GM21723 (cell line): ENCODE measurements at regions not wholly inside any gene's neighbourhood (a gene's known extent, or its start where the extent isn't known, plus 50 kb on each side); places are given as distances from the start of the nearest gene placed in this dataset.
"Not testable (repeated sequence)": the region's sequence is repeated elsewhere in the genome, so short reads cannot be mapped to it uniquely, and the experiment has no call there.

Experiments used
- ATAC-seq: cut with Tn5 transposase; IDR thresholded peaks from one replicate; pipeline ENCODE4 v1.9.1; 2021; ENCODE audit warnings: mild to moderate bottlenecking, moderate library complexity; ENCODE audit not compliant: unreplicated experiment

- not testable (repeated sequence) for ATAC-seq
Measured at GRCh38 chr7:138252666-138253065, 176.4 kb downstream of the AKR1D1 start.

GRCh38 chr7:138254444-138254843, 178.2 kb downstream of the AKR1D1 start:
- no peak for ATAC-seq

- no peak for ATAC-seq
Measured at GRCh38 chr7:138257459-138258196, 181.4 kb downstream of the AKR1D1 start.

GRCh38 chr7:138258197-138258559, 181.9 kb downstream of the AKR1D1 start:
- ATAC-seq, result no peak

GRCh38 chr7:138259675-138260074, 183.4 kb downstream of the AKR1D1 start:
- ATAC-seq, result no peak

GRCh38 chr7:138267934-138268333, 191.7 kb downstream of the AKR1D1 start:
- no peak for ATAC-seq

GRCh38 chr7:138276891-138277290, 183.2 kb upstream of the TRIM24 start:
- ATAC-seq, result no peak

GRCh38 chr7:138278601-138279000, 181.5 kb upstream of the TRIM24 start:
- ATAC-seq, result no peak

- no peak for ATAC-seq
Measured at GRCh38 chr7:138282997-138283396, 177.1 kb upstream of the TRIM24 start.

- no peak for ATAC-seq
Measured at GRCh38 chr7:138285129-138285528, 174.9 kb upstream of the TRIM24 start.

- ATAC-seq, result no peak
Measured at GRCh38 chr7:138286846-138287245, 173.2 kb upstream of the TRIM24 start.

- ATAC-seq, result no peak
Measured at GRCh38 chr7:138287549-138287948, 172.5 kb upstream of the TRIM24 start.

- ATAC-seq, result no peak
Measured at GRCh38 chr7:138289082-138289481, 171.0 kb upstream of the TRIM24 start.

GRCh38 chr7:138289864-138290263, 170.2 kb upstream of the TRIM24 start:
- no peak for ATAC-seq

GRCh38 chr7:138292951-138293350, 167.1 kb upstream of the TRIM24 start:
- ATAC-seq, result no peak

GRCh38 chr7:138295049-138295637, 164.9 kb upstream of the TRIM24 start:
- peak; percentile 59 for ATAC-seq

GRCh38 chr7:138297526-138297925, 162.5 kb upstream of the TRIM24 start:
- no peak for ATAC-seq

- ATAC-seq, result no peak
Measured at GRCh38 chr7:138299066-138299465, 161.0 kb upstream of the TRIM24 start.

GRCh38 chr7:138303230-138304070, 156.6 kb upstream of the TRIM24 start:
- ATAC-seq, result no peak

- no peak for ATAC-seq
Measured at GRCh38 chr7:138304071-138304320, 156.1 kb upstream of the TRIM24 start.

- no peak for ATAC-seq
Measured at GRCh38 chr7:138307633-138308032, 152.4 kb upstream of the TRIM24 start.

GRCh38 chr7:138308136-138308535, 151.9 kb upstream of the TRIM24 start:
- ATAC-seq, result no peak
